GM12878 (cell line): ENCODE measurements at regions not wholly inside any gene's neighbourhood (a gene's known extent, or its start where the extent isn't known, plus 50 kb on each side); places are given as distances from the start of the nearest gene placed in this dataset.

Experiments
- CTCF ChIP-seq, 3 experiments: IDR thresholded peaks in 2 of 3; conservative IDR thresholded peaks in 1 of 3; 2 replicates each; pipeline ENCODE4 v1.5.1; 2011; ENCODE audit warnings: low read depth in 3 of 3, low read length in 3 of 3, mild to moderate bottlenecking in 3 of 3, control low read depth in 2 of 3, moderate library complexity in 2 of 3, inconsistent platforms in 1 of 3, mixed read lengths in 1 of 3; ENCODE audit not compliant: control insufficient read depth in 2 of 3, insufficient read depth in 1 of 3; ENCODE audit errors: extremely low read depth in 1 of 3
- E2F8 ChIP-seq: fragments of 450-650 bp; IDR thresholded peaks from 2 replicates; pipeline ENCODE4 v1.6.1; 2018; ENCODE audit warnings: mild to moderate bottlenecking, low read depth, moderate library complexity; ENCODE audit not compliant: partially characterized antibody
- FOXK2 ChIP-seq: fragments of 450-650 bp; IDR thresholded peaks from 2 replicates; pipeline ENCODE4 v1.6.1; 2017; ENCODE audit warnings: mild to moderate bottlenecking, moderate library complexity
- HDAC6 ChIP-seq: fragments of 200-600 bp; sonication (generic); IDR thresholded peaks from one replicate; pipeline ENCODE4 v1.8.0; 2017; ENCODE audit warnings: antibody characterized with exemption; ENCODE audit not compliant: unreplicated experiment
- MYC ChIP-seq: IDR thresholded peaks from 2 replicates; pipeline ENCODE4 v1.6.1; 2011; ENCODE audit warnings: mild to moderate bottlenecking, low read length, moderate library complexity, inconsistent platforms; ENCODE audit not compliant: insufficient read depth, insufficient replicate concordance, insufficient read length, severe bottlenecking
- POLR2AphosphoS5 ChIP-seq: IDR thresholded peaks from 2 replicates; pipeline ENCODE4 v1.6.1; 2011; ENCODE audit warnings: mild to moderate bottlenecking, low read length, inconsistent platforms
- POU2F2 ChIP-seq: IDR thresholded peaks from 3 replicates; pipeline ENCODE4 v1.6.1; 2011; ENCODE audit warnings: low read depth, mild to moderate bottlenecking, low read length, borderline replicate concordance
- RFX5 ChIP-seq: IDR thresholded peaks from 2 replicates; pipeline ENCODE4 v1.6.1; 2011; ENCODE audit warnings: low read depth, low read length, improper control_type of control experiment
- YBX1 ChIP-seq: fragments of 450-650 bp; IDR thresholded peaks from 2 replicates; pipeline ENCODE4 v1.6.1; 2016; ENCODE audit warnings: antibody characterized with exemption

GRCh38 chr20:22512911-22513489 is 71.4 kb downstream of the FOXA2 start:
- no peak for TF ChIP-seq E2F8
- TF ChIP-seq YBX1: no peak
- TF ChIP-seq FOXK2: no peak
- no peak for TF ChIP-seq RFX5
- no peak for TF ChIP-seq CTCF (IDR thresholded peaks at IDR 0.05 in 2 of 3, conservative IDR thresholded peaks at IDR 0.05 in 1 of 3; ENCODE audit: control insufficient read depth in 2 of 3, extremely low read depth in 1 of 3, insufficient read depth in 1 of 3, low read depth in 3 of 3, low read length in 3 of 3)
- TF ChIP-seq POLR2AphosphoS5: no peak
- no peak for TF ChIP-seq POU2F2
- no peak for TF ChIP-seq HDAC6
- no peak for TF ChIP-seq MYC
